Neural cell (in vitro differentiated cells): ENCODE measurements at regions not wholly inside any gene's neighbourhood (a gene's known extent, or its start where the extent isn't known, plus 50 kb on each side); places are given as distances from the start of the nearest gene placed in this dataset.

Source experiments
- H2AFZ ChIP-seq: fragments of 200-600, 300-800 bp; sonication (generic), shearing (Covaris generic); 2 replicates; pipeline ENCODE4 v1.6.0; 2014; ENCODE audit warnings: low read depth, mild to moderate bottlenecking, antibody characterized with exemption, low read length, moderate library complexity
- H3F3A ChIP-seq: fragments of 200-600 bp; shearing (Covaris generic); 2 replicates; pipeline ENCODE4 v1.6.1; 2016; ENCODE audit warnings: mild to moderate bottlenecking, moderate library complexity, mixed read lengths, antibody characterized with exemption, low read length; ENCODE audit not compliant: insufficient read depth, poor library complexity, severe bottlenecking
- H3K27ac ChIP-seq: fragments of 200-600, 300-800 bp; sonication (generic), shearing (Covaris generic); 2 replicates; pipeline ENCODE4 v1.5.1; 2014; ENCODE audit warnings: mild to moderate bottlenecking, low read length, moderate library complexity
- H3K27me3 ChIP-seq: fragments of 300-800, 200-600 bp; sonication (generic), shearing (Covaris generic); 2 replicates; pipeline ENCODE4 v1.6.0; 2014; ENCODE audit warnings: mild to moderate bottlenecking, low read depth, low read length, moderate library complexity; ENCODE audit not compliant: insufficient read depth
- H3K36me3 ChIP-seq: fragments of 300-800, 200-600 bp; sonication (generic), shearing (Covaris generic); 2 replicates; pipeline ENCODE4 v1.5.1; 2014; ENCODE audit warnings: mild to moderate bottlenecking, antibody characterized with exemption, low read length, moderate library complexity; ENCODE audit not compliant: insufficient read depth
- H3K4me2 ChIP-seq: fragments of 300-800, 200-600 bp; sonication (generic), shearing (Covaris generic); 2 replicates; pipeline ENCODE4 v1.6.0; 2014; ENCODE audit warnings: mild to moderate bottlenecking, low read length
- H3K4me3 ChIP-seq: fragments of 300-800, 200-600 bp; sonication (generic), shearing (Covaris generic); 2 replicates; pipeline ENCODE4 v1.5.1; 2014; ENCODE audit warnings: mild to moderate bottlenecking, low read length, moderate library complexity
- H3K79me2 ChIP-seq: fragments of 200-600 bp; shearing (Covaris generic); replicated peaks from 2 replicates; pipeline ENCODE4 v1.6.0; 2014; ENCODE audit warnings: mild to moderate bottlenecking, low read length, moderate library complexity; ENCODE audit not compliant: insufficient read depth
- H3K9ac ChIP-seq: fragments of 300-800, 200-600 bp; sonication (generic), shearing (Covaris generic); 2 replicates; pipeline ENCODE4 v1.6.1; 2016; ENCODE audit warnings: mild to moderate bottlenecking, low read length, mixed read lengths
- H3K9me2 ChIP-seq: fragments of 200-600 bp; shearing (Covaris generic); 2 replicates; pipeline ENCODE4 v1.6.1; 2016; ENCODE audit warnings: mild to moderate bottlenecking, low read length, mixed read lengths; ENCODE audit not compliant: insufficient read depth
- H3K9me3 ChIP-seq: fragments of 200-600, 300-800 bp; sonication (generic), shearing (Covaris generic); 2 replicates; pipeline ENCODE4 v1.6.1; 2016; ENCODE audit warnings: mild to moderate bottlenecking, mixed run types, low read length, moderate library complexity, mixed read lengths
- H4K20me1 ChIP-seq: fragments of 200-600 bp; shearing (Covaris generic); 2 replicates; pipeline ENCODE4 v1.6.1; 2016; ENCODE audit warnings: mild to moderate bottlenecking, mixed run types; ENCODE audit not compliant: insufficient read depth
- CTCF ChIP-seq: fragments of 450-650 bp; IDR thresholded peaks from 2 replicates; pipeline ENCODE4 v1.5.1; 2014; ENCODE audit warnings: antibody characterized with exemption, mild to moderate bottlenecking, moderate library complexity; ENCODE audit not compliant: poor library complexity, severe bottlenecking
- EP300 ChIP-seq: fragments of 450-650 bp; conservative IDR thresholded peaks from 2 replicates; pipeline ENCODE4 v1.6.1; 2014; ENCODE audit warnings: antibody characterized with exemption, mild to moderate bottlenecking, moderate library complexity; ENCODE audit not compliant: poor library complexity, severe bottlenecking
- EZH2 ChIP-seq: fragments of 200-600, 300-800 bp; shearing (Covaris generic), sonication (generic); IDR thresholded peaks from 2 replicates; pipeline ENCODE4 v1.6.1; 2014; ENCODE audit warnings: antibody characterized with exemption, low read length, borderline replicate concordance, mild to moderate bottlenecking; ENCODE audit not compliant: insufficient read depth, poor library complexity, severe bottlenecking
- MXI1 ChIP-seq: fragments of 450-650 bp; conservative IDR thresholded peaks from 2 replicates; pipeline ENCODE4 v1.6.1; 2014; ENCODE audit warnings: antibody characterized with exemption, mild to moderate bottlenecking; ENCODE audit not compliant: poor library complexity, severe bottlenecking
- POLR2AphosphoS5 ChIP-seq: IDR thresholded peaks from 2 replicates; pipeline ENCODE4 v1.6.1; 2012
- RAD21 ChIP-seq: fragments of 450-650 bp; conservative IDR thresholded peaks from 2 replicates; pipeline ENCODE4 v1.6.1; 2014; ENCODE audit warnings: antibody characterized with exemption, mild to moderate bottlenecking, moderate library complexity
- REST ChIP-seq: IDR thresholded peaks from 2 replicates; pipeline ENCODE4 v1.6.1; 2012; ENCODE audit warnings: borderline replicate concordance
- SMC3 ChIP-seq: fragments of 450-650 bp; conservative IDR thresholded peaks from 2 replicates; pipeline ENCODE4 v1.6.1; 2014; ENCODE audit warnings: antibody characterized with exemption, mild to moderate bottlenecking, moderate library complexity; ENCODE audit not compliant: poor library complexity
- TAF1 ChIP-seq: IDR thresholded peaks from 2 replicates; pipeline ENCODE4 v1.6.1; 2012; ENCODE audit warnings: low read depth

- H3K27me3 ChIP-seq: no peaks in the 10 kb centered on the region
- H3K4me2 ChIP-seq: no peak overlapping the region
- H3K27ac ChIP-seq: no peak overlapping the region
- no peaks in the 10 kb centered on the region for H4K20me1 ChIP-seq
- H2AFZ ChIP-seq: no peak overlapping the region
- H3K36me3 ChIP-seq: no peaks in the 10 kb centered on the region
- H3K9me3 ChIP-seq: no peaks in the 10 kb centered on the region
- H3K79me2 ChIP-seq: no peaks in the 10 kb centered on the region
- H3K9me2 ChIP-seq: no peaks in the 10 kb centered on the region
- no peaks in the 10 kb centered on the region for H3F3A ChIP-seq
- no peak overlapping the region for H3K4me3 ChIP-seq
- TF ChIP-seq POLR2AphosphoS5 (no peak), EZH2 (no peak), SMC3 (no peak), RAD21 (no peak), TAF1 (no peak), REST (no peak), EP300 (no peak), CTCF (no peak), MXI1 (no peak)
- no peak overlapping the region for H3K9ac ChIP-seq
These were observed 65.9 kb downstream of the ZNF467 start for GRCh38 chr7:149707448-149707886.

- no peaks in the 10 kb centered on the region for H3K36me3 ChIP-seq
- H3K79me2 ChIP-seq: no peaks in the 10 kb centered on the region
- H3K9me3 ChIP-seq: no peaks in the 10 kb centered on the region
- no peak overlapping the region for H3K9ac ChIP-seq
- no peak overlapping the region for H3K27ac ChIP-seq
- TF ChIP-seq MXI1 (no peak), REST (no peak), RAD21 (no peak), POLR2AphosphoS5 (no peak), TAF1 (no peak), CTCF (no peak), SMC3 (no peak), EZH2 (no peak), EP300 (no peak)
- no peaks in the 10 kb centered on the region for H3K27me3 ChIP-seq
- H3K4me2 ChIP-seq: no peak overlapping the region
- H3K4me3 ChIP-seq: no peak overlapping the region
- H4K20me1 ChIP-seq: no peaks in the 10 kb centered on the region
- no peak overlapping the region for H2AFZ ChIP-seq
- H3K9me2 ChIP-seq: no peaks in the 10 kb centered on the region
- no peaks in the 10 kb centered on the region for H3F3A ChIP-seq
These were observed 67.0 kb downstream of the ZNF467 start for GRCh38 chr7:149706398-149706797.
